Right renal cortex interstitium (tissue), 3 donors: ENCODE measurements at regions not wholly inside any gene's neighbourhood (a gene's known extent, or its start where the extent isn't known, plus 50 kb on each side); places are given as distances from the start of the nearest gene placed in this dataset.

Experiments
- DNase-seq, 3 donors: peaks; one replicate each; pipeline ENCODE4 v3.0.0-alpha.2; 2013; ENCODE audit warnings: low read depth in 3 of 3, low spot score in 2 of 3

GRCh38 chr2:65525616-65526231 lies 93.3 kb upstream of the SPRED2 start:
- no peak for DNase-seq

DNA sequence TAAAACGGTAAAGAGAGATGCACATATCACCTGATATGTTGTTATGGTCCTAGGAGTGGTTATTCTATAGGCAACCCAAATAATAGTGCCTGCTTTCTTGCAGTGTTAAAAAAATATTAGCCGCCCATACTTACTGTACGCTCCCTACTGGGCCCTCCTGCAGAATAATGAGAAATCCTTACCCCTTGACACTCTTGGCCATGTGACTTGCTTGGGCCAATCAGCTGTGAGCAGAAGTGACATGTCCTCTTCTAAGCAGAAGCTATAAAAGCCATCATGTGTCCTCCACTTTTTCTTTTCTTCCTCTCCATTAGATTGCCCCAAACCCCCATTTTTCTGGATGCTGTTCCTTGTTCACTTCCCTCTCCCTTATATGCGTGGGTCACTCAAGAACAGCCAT lies 90.5 kb upstream of the SPRED2 start:
- DNase-seq, result no peak

GRCh38 chr2:65518751-65519150 lies 86.4 kb upstream of the SPRED2 start:
- no peak for DNase-seq

GRCh38 chr2:65514555-65515195 lies 82.3 kb upstream of the SPRED2 start:
- no peak for DNase-seq

DNA sequence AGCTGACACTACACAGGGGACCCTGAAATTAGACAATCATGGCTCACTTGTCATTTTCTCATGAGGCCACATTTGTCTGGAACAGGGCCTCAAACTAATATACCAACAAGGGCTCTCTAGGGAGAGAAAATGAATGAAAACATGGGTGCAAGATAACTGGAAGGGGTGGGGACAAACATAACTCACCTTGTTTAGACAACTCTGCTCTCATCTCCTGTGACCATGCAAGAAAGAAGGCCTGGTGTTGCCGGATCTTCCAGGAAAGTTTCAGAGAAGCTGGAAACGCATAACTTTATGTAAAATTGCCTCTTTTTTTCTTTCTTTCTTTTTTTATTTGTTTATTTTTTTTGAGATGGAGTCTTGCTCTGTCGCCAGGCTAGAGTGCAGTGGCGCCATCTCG lies 80.4 kb upstream of the SPRED2 start:
- DNase-seq, result no peak

DNA sequence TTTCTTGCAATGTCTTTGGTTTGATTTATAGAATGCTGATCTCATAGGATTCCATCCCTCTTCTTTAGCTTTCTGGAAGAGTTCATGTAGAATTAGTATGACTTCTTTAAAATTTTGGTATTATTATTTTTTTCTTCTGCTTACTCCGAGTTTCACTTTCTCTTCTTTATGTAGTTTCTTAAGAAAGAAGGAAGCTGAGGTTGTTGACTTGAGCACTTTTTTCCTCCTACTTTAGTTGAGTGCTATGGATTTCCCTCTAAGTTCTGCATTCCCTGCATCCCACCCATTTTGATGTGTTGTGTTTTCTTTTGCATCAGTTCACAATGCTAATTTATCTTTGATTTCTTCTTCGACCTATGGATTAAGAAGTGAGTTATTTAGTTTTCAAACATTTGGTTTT lies 78.9 kb upstream of the SPRED2 start:
- DNase-seq, result no peak

DNA sequence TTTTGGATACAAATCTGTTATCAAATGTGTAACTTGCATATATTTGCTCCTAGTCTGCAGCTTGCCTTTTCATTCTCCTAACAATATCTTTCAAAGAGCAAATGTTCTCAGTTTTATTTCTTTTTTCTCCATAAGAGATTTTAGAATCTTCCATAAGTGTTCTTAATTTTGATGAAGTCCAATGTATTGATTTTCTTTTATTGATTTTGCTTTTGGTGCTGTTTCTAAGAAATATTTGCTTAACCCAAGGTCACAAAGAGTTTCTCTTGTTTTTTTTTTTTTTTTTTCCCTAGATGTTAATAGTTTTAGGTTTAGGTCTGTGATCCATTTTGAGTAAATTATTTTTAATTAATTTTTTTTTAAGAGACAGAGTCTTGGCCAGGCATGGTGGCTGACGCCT lies 75.8 kb upstream of the SPRED2 start:
- DNase-seq, result no peak

DNA sequence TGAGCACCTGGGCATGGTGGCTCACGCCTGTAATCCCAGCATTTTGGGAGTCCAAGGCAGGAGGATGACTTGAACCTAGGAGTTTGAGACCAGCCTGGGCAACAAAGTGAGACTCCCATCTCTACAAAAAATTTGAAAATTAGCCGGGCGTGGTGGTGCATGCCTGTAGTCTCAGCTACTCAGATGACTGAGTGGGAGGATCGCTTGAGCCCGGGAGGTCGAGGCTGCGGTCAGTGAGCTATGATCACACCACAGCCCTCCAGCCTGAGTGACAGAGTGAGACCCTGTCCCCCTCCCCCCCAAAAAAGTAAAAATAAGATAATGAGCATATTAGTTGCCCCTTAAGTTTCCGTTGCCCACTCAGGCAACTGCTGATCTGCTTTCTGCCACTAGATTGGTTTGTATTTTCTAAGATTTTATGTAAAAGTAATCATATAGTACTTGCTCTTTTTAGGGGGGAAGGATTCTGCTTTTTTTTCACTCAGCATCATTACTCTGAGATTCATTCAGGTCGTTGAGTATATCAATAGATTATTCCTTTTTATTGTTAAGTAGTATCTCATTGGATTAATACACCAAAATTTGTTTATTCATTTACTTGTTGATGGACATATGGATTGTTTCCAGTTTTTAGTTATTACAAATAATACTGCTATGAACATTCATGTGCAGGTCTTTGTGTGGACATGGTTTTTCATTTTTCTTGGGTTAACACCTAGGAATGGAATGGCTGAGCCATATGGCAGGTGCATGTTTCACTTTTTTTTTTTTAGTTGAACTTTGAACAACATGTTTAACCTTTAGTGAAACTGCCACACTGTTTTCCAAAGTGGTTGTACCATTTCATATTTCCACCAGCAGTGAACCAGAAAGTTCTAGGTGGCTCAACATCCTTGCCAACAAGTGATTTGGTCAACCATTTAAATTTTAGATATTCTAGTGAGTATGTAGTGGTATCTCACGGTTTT lies 75.0 kb upstream of the SPRED2 start:
- DNase-seq, result no peak

GRCh38 chr2:65504814-65505697 lies 72.7 kb upstream of the SPRED2 start:
- no peak for DNase-seq

GRCh38 chr2:65504201-65504600 lies 71.8 kb upstream of the SPRED2 start:
- DNase-seq, result no peak

- DNase-seq, result no peak
Observed at GRCh38 chr2:65503746-65504145, 71.3 kb upstream of the SPRED2 start.

DNA sequence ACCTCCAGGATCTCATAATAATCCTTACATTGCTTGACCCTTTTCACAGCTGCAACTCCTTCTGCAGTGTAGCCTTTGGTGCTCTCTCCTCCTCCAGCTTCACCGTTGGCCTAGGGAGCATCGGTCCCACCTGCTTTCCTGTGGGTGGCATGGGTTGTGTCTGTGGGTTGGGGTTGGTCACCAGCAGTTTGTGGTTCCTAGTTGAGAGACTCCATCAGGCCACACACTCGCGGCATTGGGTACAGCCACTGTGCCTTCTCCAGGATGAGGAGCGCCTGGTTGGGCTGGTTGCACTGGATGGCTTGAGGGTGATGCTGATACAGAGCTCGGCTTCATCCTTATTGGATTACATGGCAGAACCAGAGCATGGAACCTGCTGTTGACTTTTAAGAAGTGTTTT lies 69.4 kb upstream of the SPRED2 start:
- DNase-seq, result no peak

DNA sequence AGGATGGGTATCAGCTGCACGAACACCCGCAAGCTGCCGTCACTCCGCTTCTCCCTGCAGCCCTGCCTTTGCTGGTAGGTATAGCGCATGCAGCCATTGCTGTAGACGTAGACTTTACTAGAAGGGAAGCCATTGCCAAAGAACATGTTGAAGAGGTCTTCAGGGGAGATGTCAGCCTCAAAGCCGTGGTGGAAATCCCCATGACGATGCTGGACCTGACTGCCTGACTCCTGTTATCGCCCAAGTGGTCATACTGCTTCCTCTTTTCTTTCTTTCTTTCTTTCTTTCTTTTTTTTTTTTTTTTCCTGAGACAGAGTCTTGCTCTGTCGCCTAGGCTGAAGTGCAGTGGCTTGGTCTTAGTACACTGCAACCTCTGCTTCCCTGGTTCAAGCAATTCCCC lies 68.7 kb upstream of the SPRED2 start:
- no peak for DNase-seq

DNA sequence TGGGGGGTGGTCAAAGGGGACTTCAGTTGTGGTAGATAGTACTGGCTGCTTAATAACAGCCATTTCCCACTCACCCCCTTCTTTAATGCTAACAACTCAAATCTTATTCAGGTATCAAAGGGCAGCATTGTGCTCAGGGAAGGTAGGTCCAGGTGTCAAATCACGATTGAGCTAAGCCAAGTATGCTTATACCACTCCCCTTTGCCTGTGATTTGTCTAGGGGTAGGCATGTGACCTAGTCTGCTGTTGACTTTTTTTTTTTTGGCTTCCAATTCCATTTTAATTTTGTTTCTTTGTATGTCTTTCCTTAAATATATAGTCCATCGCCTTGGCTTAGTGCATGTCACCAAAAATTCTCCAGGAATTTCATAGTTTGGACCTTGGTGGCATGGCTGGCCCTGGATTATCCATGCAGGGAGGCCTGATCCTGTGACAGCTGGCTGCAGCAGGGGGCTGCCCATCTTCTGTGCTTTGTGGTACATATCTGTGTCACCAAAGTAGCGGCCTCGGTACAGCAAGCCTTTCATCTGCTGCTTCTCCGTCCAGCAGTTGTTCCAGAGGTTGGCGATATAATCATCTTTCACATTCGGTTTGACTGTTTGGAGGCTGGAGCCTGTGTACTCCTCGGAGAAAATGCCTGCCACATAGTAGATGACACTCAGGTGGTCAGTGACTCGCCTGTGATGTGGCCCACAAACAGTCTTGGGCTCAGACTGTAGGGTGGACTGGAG lies 68.1 kb upstream of the SPRED2 start:
- DNase-seq, result no peak

DNA sequence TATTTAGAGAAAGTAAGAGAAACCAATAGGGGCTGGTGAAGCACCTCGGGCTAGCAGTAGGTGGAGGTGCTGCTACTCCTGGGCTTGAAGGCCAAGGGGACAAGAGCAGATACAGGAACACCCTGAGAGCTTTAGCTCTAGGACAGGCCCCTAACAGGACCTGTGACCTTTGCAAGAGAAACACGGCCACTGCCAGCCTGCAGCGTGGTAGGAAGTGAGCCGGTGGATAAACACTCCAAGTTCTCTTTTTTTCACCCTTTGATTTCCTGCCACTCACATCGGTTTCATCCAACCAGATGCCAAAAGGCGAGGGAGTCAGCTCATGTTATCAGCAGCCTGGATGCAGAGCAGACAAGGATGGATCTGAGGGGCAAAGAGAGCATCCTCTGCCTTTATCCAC lies 66.8 kb upstream of the SPRED2 start:
- DNase-seq, result no peak

GRCh38 chr2:65498396-65498795 lies 66.0 kb upstream of the SPRED2 start:
- no peak for DNase-seq

DNA sequence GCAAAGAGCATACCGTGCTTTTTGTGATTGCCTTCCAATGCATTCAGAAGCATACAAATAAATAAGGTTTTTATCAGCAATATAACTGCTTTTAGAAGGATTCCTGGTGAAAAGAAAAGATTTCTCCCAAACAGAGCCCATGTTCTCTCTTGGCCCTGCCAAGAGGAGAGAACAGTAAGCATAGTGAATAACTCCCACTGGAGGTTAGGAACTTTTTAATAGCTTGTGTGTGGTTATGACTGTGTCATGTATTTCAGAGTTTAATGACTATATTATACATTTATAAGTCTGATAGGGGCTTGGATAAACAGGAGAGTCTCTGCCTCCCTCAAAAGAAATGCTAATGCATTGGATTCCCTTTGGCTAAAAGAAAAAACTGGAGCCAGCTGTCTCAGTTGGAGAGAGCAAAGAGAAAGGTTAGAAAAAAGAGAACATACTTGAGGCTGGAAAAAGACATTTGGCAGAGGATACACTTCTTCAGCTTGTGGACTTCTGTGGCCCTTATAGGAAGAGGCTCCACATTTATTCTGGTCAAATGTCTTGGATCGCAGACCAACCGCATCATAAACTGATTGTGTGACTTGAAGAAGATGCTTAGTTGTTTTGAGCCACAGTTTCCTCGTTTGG lies 63.0 kb upstream of the SPRED2 start:
- peak in 1 of 3 donors; percentile 2 for DNase-seq

- DNase-seq, result no peak
Observed at GRCh38 chr2:65494078-65494477, 61.7 kb upstream of the SPRED2 start.

DNA sequence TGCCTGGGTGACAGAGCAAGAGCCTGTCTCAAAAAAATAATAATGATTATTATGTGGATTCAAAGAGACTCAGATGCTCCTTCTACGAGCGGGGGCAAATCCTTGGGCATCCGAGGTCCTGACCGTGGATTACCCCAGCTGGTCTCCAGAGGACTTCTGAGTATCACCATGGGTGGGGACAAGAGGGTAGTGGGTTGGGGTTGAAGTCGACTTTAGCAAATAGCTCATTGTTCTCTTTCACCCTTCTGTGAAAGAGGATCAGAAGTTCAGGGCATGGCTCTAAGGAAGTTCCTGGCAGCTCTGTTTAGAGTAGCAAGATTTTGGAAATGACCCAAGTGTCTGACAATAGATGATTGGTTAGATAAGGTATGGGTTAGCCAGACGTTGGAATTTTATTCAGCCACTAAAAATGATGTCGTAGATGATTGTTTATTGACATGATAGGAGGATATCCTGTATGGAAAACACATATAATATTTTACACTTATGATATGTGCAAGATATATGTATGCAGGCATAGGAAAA lies 59.0 kb upstream of the SPRED2 start:
- no peak for DNase-seq
